ENCODE measurements at regions not wholly inside any gene's neighbourhood (a gene's known extent, or its start where the extent isn't known, plus 50 kb on each side); places are given as distances from the start of the nearest gene placed in this dataset.
"Not testable (repeated sequence)": the region's sequence is repeated elsewhere in the genome, so short reads cannot be mapped to it uniquely, and the experiment has no call there.

DNA sequence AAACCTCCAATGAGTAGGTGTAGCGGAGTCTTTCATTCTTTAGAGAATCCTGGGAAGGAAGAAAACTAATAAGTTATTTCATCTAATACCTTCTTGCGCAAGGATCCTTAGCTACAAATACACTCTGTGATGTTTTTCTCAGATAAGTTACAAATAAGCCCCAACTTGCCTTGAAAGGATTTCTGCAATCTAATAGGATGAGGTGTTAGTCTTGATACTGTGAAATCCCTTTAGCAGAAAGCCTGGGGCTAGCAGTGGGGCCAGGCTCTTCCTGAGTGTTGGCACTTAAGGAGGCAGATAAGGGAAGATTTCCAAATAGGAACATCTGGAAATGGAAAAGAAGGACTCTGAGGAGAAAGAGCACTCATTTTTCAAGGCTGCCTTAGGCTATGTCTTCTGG, 168.0 kb upstream of the DAB1 start:
- no peaks in the 10 kb centered on the region for H3K9me3 ChIP-seq (ENCODE audit: low read length)
- no peaks in the 10 kb centered on the region for H3K36me3 ChIP-seq (ENCODE audit: insufficient read depth, low read length)
- peaks cover 8% of the 10 kb centered on the region for H3K4me1 ChIP-seq (ENCODE audit: low read length)
- H3K4me2 ChIP-seq (ENCODE audit: low read depth, low read length, poor library complexity, severe bottlenecking), result no peak overlapping the region
- no peak overlapping the region for H3K27ac ChIP-seq (ENCODE audit: low read length)
- no peaks in the 10 kb centered on the region for H3K9me2 ChIP-seq (replicated peaks; ENCODE audit: insufficient read depth, low read length)
- no peak overlapping the region for H3K9ac ChIP-seq (ENCODE audit: low read length)
- H3K27me3 ChIP-seq (ENCODE audit: low read length), result no peaks in the 10 kb centered on the region
- H2AFZ ChIP-seq (ENCODE audit: low read length), result no peak overlapping the region
- H3K79me2 ChIP-seq (ENCODE audit: low read length), result no peaks in the 10 kb centered on the region
- H3K4me3 ChIP-seq (ENCODE audit: low read length), result no peak overlapping the region
- no peak for DNase-seq
- no peaks in the 10 kb centered on the region for H4K20me1 ChIP-seq (ENCODE audit: insufficient read depth, low read depth, low read length)

DNA sequence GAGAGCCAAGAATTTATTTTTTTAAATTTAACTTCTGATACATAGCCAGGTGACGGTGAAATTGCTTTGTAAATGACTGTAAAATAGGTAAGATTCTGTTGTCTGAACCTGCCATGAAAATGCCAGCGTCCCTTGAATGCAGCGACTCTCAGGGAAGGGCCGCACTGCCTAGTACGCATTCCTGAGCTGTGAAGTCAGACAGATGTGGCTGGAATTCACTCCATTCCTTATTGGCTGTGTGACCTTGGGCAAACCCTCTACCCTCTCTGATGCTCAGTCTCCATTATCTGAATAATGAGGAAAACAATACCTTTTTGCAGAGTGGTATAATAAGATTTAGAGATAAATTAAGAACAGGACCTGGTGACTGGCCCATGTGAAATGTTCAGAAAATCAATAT, 167.1 kb upstream of the DAB1 start:
- Histone ChIP-seq H3K9ac (ENCODE audit: low read length) (no peak overlapping the region), H3K9me2 (replicated peaks; ENCODE audit: insufficient read depth, low read length) (no peaks in the 10 kb centered on the region), H3K27ac (ENCODE audit: low read length) (no peak overlapping the region), H3K4me3 (ENCODE audit: low read length) (no peak overlapping the region), H4K20me1 (ENCODE audit: insufficient read depth, low read depth, low read length) (no peaks in the 10 kb centered on the region), H3K79me2 (ENCODE audit: low read length) (no peaks in the 10 kb centered on the region), H3K36me3 (ENCODE audit: insufficient read depth, low read length) (no peaks in the 10 kb centered on the region), H3K4me1 (ENCODE audit: low read length) (peaks cover 8% of the 10 kb centered on the region), H2AFZ (ENCODE audit: low read length) (no peak overlapping the region), H3K4me2 (ENCODE audit: low read depth, low read length, poor library complexity, severe bottlenecking) (no peak overlapping the region), H3K27me3 (ENCODE audit: low read length) (no peaks in the 10 kb centered on the region), H3K9me3 (ENCODE audit: low read length) (no peaks in the 10 kb centered on the region)
- no peak for DNase-seq

DNA sequence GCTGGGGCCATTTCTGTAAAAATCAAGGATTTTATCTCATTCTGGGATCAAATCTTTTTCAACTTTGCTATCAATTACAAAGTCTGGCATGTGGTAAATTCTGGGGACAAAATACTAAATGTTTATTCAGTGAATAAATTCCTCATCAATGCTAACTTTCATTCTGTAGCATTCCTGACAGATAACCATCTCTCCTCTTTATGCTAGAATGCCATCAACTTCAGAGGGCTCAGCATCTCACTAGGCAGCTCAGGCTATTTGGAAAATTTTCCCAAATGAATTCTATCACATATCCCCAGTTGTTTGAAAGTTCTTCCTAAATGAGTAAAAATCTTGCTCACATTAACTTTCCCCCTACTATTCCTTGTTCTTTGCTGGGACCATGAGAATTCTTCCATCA, 163.0 kb upstream of the DAB1 start:
- H3K9ac ChIP-seq (ENCODE audit: low read length), result no peak overlapping the region
- H2AFZ ChIP-seq (ENCODE audit: low read length), result no peak overlapping the region
- H4K20me1 ChIP-seq (ENCODE audit: insufficient read depth, low read depth, low read length), result no peaks in the 10 kb centered on the region
- H3K4me3 ChIP-seq (ENCODE audit: low read length), result no peak overlapping the region
- no peak overlapping the region for H3K27ac ChIP-seq (ENCODE audit: low read length)
- no peaks in the 10 kb centered on the region for H3K79me2 ChIP-seq (ENCODE audit: low read length)
- DNase-seq, result no peak
- no peaks in the 10 kb centered on the region for H3K9me2 ChIP-seq (replicated peaks; ENCODE audit: insufficient read depth, low read length)
- no peaks in the 10 kb centered on the region for H3K27me3 ChIP-seq (ENCODE audit: low read length)
- H3K4me1 ChIP-seq (ENCODE audit: low read length), result peaks cover 8% of the 10 kb centered on the region
- H3K9me3 ChIP-seq (ENCODE audit: low read length), result no peaks in the 10 kb centered on the region
- no peak overlapping the region for H3K4me2 ChIP-seq (ENCODE audit: low read depth, low read length, poor library complexity, severe bottlenecking)
- H3K36me3 ChIP-seq (ENCODE audit: insufficient read depth, low read length), result no peaks in the 10 kb centered on the region

GRCh38 chr1:57578680-57579079, 154.8 kb upstream of the DAB1 start:
- DNase-seq, result peak; percentile 58
- Histone ChIP-seq H3K79me2 (ENCODE audit: low read length) (no peaks in the 10 kb centered on the region), H3K4me3 (ENCODE audit: low read length) (no peak overlapping the region), H2AFZ (ENCODE audit: low read length) (no peak overlapping the region), H4K20me1 (ENCODE audit: insufficient read depth, low read depth, low read length) (no peaks in the 10 kb centered on the region), H3K36me3 (ENCODE audit: insufficient read depth, low read length) (no peaks in the 10 kb centered on the region), H3K9ac (ENCODE audit: low read length) (no peak overlapping the region), H3K4me2 (ENCODE audit: low read depth, low read length, poor library complexity, severe bottlenecking) (peak overlapping the region; percentile 17), H3K9me2 (replicated peaks; ENCODE audit: insufficient read depth, low read length) (no peaks in the 10 kb centered on the region), H3K27me3 (ENCODE audit: low read length) (no peaks in the 10 kb centered on the region), H3K4me1 (ENCODE audit: low read length) (peaks cover 31% of the 10 kb centered on the region), H3K27ac (ENCODE audit: low read length) (peak overlapping the region; percentile 45; the same call in 1 of the 2 replicates), H3K9me3 (ENCODE audit: low read length) (no peaks in the 10 kb centered on the region)

GRCh38 chr1:57578099-57578498, 154.2 kb upstream of the DAB1 start:
- H3K79me2 ChIP-seq (ENCODE audit: low read length), result no peaks in the 10 kb centered on the region
- no peak overlapping the region for H3K4me3 ChIP-seq (ENCODE audit: low read length)
- no peak overlapping the region for H3K27ac ChIP-seq (ENCODE audit: low read length)
- H3K4me1 ChIP-seq (ENCODE audit: low read length), result peaks cover 31% of the 10 kb centered on the region
- no peaks in the 10 kb centered on the region for H3K9me2 ChIP-seq (replicated peaks; ENCODE audit: insufficient read depth, low read length)
- no peaks in the 10 kb centered on the region for H4K20me1 ChIP-seq (ENCODE audit: insufficient read depth, low read depth, low read length)
- no peaks in the 10 kb centered on the region for H3K36me3 ChIP-seq (ENCODE audit: insufficient read depth, low read length)
- no peak overlapping the region for H3K9ac ChIP-seq (ENCODE audit: low read length)
- H2AFZ ChIP-seq (ENCODE audit: low read length), result no peak overlapping the region
- no peaks in the 10 kb centered on the region for H3K27me3 ChIP-seq (ENCODE audit: low read length)
- DNase-seq, result no peak
- H3K4me2 ChIP-seq (ENCODE audit: low read depth, low read length, poor library complexity, severe bottlenecking), result no peak overlapping the region
- H3K9me3 ChIP-seq (ENCODE audit: low read length), result no peaks in the 10 kb centered on the region

DNA sequence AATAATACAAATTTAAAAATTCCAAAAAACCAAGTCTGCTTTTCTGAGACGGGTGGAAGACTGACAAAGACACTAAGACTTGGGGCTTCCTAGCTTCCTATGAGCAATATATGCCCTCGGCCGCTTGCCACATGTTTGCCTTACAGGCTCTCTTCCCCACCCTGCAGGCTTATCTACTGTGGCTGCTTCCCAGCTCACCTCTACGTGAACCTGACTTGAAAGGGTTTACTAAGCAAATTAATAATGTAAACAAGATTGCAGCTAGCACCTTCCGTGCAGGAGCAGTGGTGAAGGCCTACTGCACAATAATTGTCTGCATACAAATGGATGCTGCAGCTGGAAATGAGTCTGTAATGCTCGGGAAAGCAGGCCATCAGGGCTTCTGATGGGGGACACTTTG, 152.9 kb upstream of the DAB1 start:
- H3K4me1 ChIP-seq (ENCODE audit: low read length), result peaks cover 31% of the 10 kb centered on the region
- no peaks in the 10 kb centered on the region for H3K27me3 ChIP-seq (ENCODE audit: low read length)
- no peak for DNase-seq
- no peak overlapping the region for H2AFZ ChIP-seq (ENCODE audit: low read length)
- H3K4me3 ChIP-seq (ENCODE audit: low read length), result no peak overlapping the region
- H3K4me2 ChIP-seq (ENCODE audit: low read depth, low read length, poor library complexity, severe bottlenecking), result no peak overlapping the region
- H4K20me1 ChIP-seq (ENCODE audit: insufficient read depth, low read depth, low read length), result no peaks in the 10 kb centered on the region
- H3K27ac ChIP-seq (ENCODE audit: low read length), result no peak overlapping the region
- no peaks in the 10 kb centered on the region for H3K79me2 ChIP-seq (ENCODE audit: low read length)
- H3K36me3 ChIP-seq (ENCODE audit: insufficient read depth, low read length), result no peaks in the 10 kb centered on the region
- H3K9me2 ChIP-seq (replicated peaks; ENCODE audit: insufficient read depth, low read length), result no peaks in the 10 kb centered on the region
- no peaks in the 10 kb centered on the region for H3K9me3 ChIP-seq (ENCODE audit: low read length)
- no peak overlapping the region for H3K9ac ChIP-seq (ENCODE audit: low read length)

DNA sequence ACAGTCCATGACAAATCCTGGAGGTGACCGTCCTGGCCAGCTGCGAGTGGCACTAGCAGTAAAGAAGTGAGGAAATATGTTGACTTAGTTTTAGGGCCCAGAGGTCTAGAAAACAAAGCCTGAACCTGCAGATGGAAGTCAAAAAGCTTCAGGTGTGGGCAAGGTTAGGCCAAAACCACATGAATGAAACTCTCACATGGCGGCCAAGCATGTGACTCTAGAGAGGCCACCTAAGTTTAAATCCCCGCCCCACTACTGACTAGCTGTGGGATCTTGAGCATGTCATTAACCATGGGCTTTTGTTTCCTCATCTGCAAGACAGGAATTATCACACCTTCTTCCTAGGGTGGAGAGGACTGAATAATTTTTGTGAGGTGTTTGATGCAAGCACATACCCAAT, 148.2 kb upstream of the DAB1 start:
- Histone ChIP-seq H3K27me3 (ENCODE audit: low read length) (no peaks in the 10 kb centered on the region), H3K27ac (ENCODE audit: low read length) (no peak overlapping the region), H3K9me3 (ENCODE audit: low read length) (no peaks in the 10 kb centered on the region), H2AFZ (ENCODE audit: low read length) (no peak overlapping the region), H3K4me2 (ENCODE audit: low read depth, low read length, poor library complexity, severe bottlenecking) (no peak overlapping the region), H3K4me3 (ENCODE audit: low read length) (no peak overlapping the region), H3K4me1 (ENCODE audit: low read length) (peaks cover 3% of the 10 kb centered on the region; the same call in 1 of the 2 replicates), H3K9ac (ENCODE audit: low read length) (no peak overlapping the region), H3K79me2 (ENCODE audit: low read length) (no peaks in the 10 kb centered on the region), H3K36me3 (ENCODE audit: insufficient read depth, low read length) (no peaks in the 10 kb centered on the region), H4K20me1 (ENCODE audit: insufficient read depth, low read depth, low read length) (no peaks in the 10 kb centered on the region), H3K9me2 (replicated peaks; ENCODE audit: insufficient read depth, low read length) (no peaks in the 10 kb centered on the region)
- DNase-seq, result no peak

DNA sequence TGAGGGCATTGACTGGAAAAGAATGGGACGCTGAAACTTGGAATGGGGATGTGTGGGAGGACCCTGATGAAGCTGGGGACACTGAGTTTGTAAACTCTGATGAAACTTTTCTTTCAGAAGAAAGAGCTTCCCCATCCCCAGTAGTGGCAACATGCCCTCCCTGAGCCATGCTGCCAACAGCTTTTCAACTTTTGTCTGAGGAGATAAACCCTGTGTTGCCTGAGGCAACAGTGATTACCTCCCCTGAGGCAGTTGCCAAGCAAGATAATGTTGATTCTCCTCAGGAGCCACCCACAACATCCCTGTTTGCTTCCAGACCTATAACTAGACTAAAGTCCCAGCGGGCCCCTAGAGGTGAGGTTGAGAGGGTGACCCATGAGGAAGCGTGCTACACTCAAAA, 134.2 kb upstream of the DAB1 start:
- not testable (repeated sequence) for H3K9me2 ChIP-seq (replicated peaks; ENCODE audit: insufficient read depth, low read length); DNase-seq; H4K20me1 ChIP-seq (ENCODE audit: insufficient read depth, low read depth, low read length); H3K9ac ChIP-seq (ENCODE audit: low read length); H3K9me3 ChIP-seq (ENCODE audit: low read length); H2AFZ ChIP-seq (ENCODE audit: low read length); H3K36me3 ChIP-seq (ENCODE audit: insufficient read depth, low read length); H3K4me3 ChIP-seq (ENCODE audit: low read length); H3K4me2 ChIP-seq (ENCODE audit: low read depth, low read length, poor library complexity, severe bottlenecking); H3K79me2 ChIP-seq (ENCODE audit: low read length); H3K27ac ChIP-seq (ENCODE audit: low read length); H3K4me1 ChIP-seq (ENCODE audit: low read length); H3K27me3 ChIP-seq (ENCODE audit: low read length)

DNA sequence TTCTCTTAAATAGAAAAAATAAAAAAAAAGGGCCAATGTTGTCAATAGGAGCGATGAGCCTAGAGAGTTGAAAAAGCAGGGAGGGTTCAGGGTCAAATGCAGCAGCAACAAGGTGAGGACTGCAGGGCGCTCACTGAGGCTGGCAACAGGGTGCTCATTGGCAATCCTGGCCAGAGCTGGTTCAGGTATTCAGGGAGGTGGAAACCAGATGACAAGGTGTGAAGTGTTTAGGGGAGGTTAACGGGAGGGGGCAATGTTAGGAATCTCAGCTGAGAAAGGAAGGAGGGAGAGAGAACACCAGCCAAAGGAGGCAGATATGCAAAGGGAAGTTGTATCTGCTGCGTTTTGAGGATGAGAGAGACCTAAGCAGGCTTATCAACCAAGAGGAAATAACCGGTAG, 129.8 kb upstream of the DAB1 start:
- H4K20me1 ChIP-seq (ENCODE audit: insufficient read depth, low read depth, low read length), result no peaks in the 10 kb centered on the region
- no peaks in the 10 kb centered on the region for H3K9me3 ChIP-seq (ENCODE audit: low read length)
- H3K9me2 ChIP-seq (replicated peaks; ENCODE audit: insufficient read depth, low read length), result no peaks in the 10 kb centered on the region
- H3K4me1 ChIP-seq (ENCODE audit: low read length), result no peaks in the 10 kb centered on the region
- no peaks in the 10 kb centered on the region for H3K79me2 ChIP-seq (ENCODE audit: low read length)
- no peak overlapping the region for H2AFZ ChIP-seq (ENCODE audit: low read length)
- H3K27ac ChIP-seq (ENCODE audit: low read length), result no peak overlapping the region
- H3K27me3 ChIP-seq (ENCODE audit: low read length), result no peaks in the 10 kb centered on the region
- H3K4me3 ChIP-seq (ENCODE audit: low read length), result no peak overlapping the region
- no peaks in the 10 kb centered on the region for H3K36me3 ChIP-seq (ENCODE audit: insufficient read depth, low read length)
- no peak overlapping the region for H3K9ac ChIP-seq (ENCODE audit: low read length)
- no peak overlapping the region for H3K4me2 ChIP-seq (ENCODE audit: low read depth, low read length, poor library complexity, severe bottlenecking)
- no peak for DNase-seq
